H1 (cell line): ENCODE measurements at regions not wholly inside any gene's neighbourhood (a gene's known extent, or its start where the extent isn't known, plus 50 kb on each side); places are given as distances from the start of the nearest gene placed in this dataset.

Experiments
- CTCF ChIA-PET: fragments of 300-600 bp; sonication (Branson Sonifier 250); formaldehyde crosslinking; loops from one replicate; lab custom pipeline; 2021; ENCODE audit not compliant: partially characterized antibody; lab: Charles Lee
- POLR2A ChIA-PET: fragments of 300-600 bp; sonication (Branson Sonifier 250); formaldehyde crosslinking; loops from one replicate; lab custom pipeline; 2021; ENCODE audit warnings: inconsistent platforms; ENCODE audit not compliant: partially characterized antibody; lab: Charles Lee
- DNase-seq, 2 experiments: peaks; one replicate each; pipeline versions ENCODE4 v3.0.0 to v3.0.0-alpha.2; 2010 to 2022; ENCODE audit warnings: low spot score in 2 of 2, low read depth in 1 of 2, mixed read lengths in 1 of 2
- FAIRE-seq: peaks from 2 replicates; lab custom pipeline; 2011; peaks lifted over from hg19 to GRCh38; lab: Jason Lieb, UNC
- H2AFZ ChIP-seq: 2 replicates; pipeline ENCODE4 v1.8.1; 2012; ENCODE audit warnings: low read length, inconsistent platforms
- H2AK5ac ChIP-seq: 2 replicates; pipeline ENCODE4 v1.6.1; 2013; ENCODE audit warnings: low read depth, low read length
- H2BK120ac ChIP-seq: replicated peaks from 2 replicates; pipeline ENCODE3; 2013; ENCODE audit warnings: low read depth, low read length, inconsistent platforms
- H2BK12ac ChIP-seq: 2 replicates; pipeline ENCODE4 v1.6.1; 2013; ENCODE audit warnings: low read depth, low read length
- H2BK15ac ChIP-seq: 2 replicates; pipeline ENCODE4 v1.6.1; 2013; ENCODE audit warnings: low read length
- H2BK20ac ChIP-seq: 2 replicates; pipeline ENCODE4 v1.6.1; 2013; ENCODE audit warnings: low read length
- H2BK5ac ChIP-seq: 2 replicates; pipeline ENCODE4 v1.6.1; 2013; ENCODE audit warnings: low read depth, low read length
- H3K14ac ChIP-seq: 2 replicates; pipeline ENCODE4 v1.6.1; 2013; ENCODE audit warnings: inconsistent platforms; ENCODE audit not compliant: insufficient read length
- H3K18ac ChIP-seq: 2 replicates; pipeline ENCODE4 v1.6.1; 2013; ENCODE audit warnings: low read length; ENCODE audit errors: extremely low read depth
- H3K23ac ChIP-seq: 2 replicates; pipeline ENCODE4 v1.6.1; 2013; ENCODE audit warnings: inconsistent platforms; ENCODE audit not compliant: insufficient read length
- H3K23me2 ChIP-seq: 2 replicates; pipeline ENCODE4 v1.6.1; 2013; ENCODE audit warnings: low read depth, low read length
- H3K27ac ChIP-seq: 2 replicates; pipeline ENCODE4 v1.6.1; 2011; ENCODE audit warnings: low read depth, low read length, inconsistent platforms
- H3K27me3 ChIP-seq, 4 experiments: replicated peaks in 1 of 4; 1 replicate in 1 of 4; 2 replicates in 3 of 4; pipeline versions ENCODE4 v1.6.1 to v1.8.1; 2011 to 2013; ENCODE audit warnings: low read length in 3 of 4, mild to moderate bottlenecking in 3 of 4, inconsistent platforms in 2 of 4, mixed read lengths in 2 of 4, moderate library complexity in 1 of 4; ENCODE audit not compliant: control insufficient read depth in 3 of 4, insufficient read depth in 3 of 4; ENCODE audit errors: extremely low read depth in 1 of 4
- H3K36me3 ChIP-seq, 4 experiments: 2 replicates each; pipeline versions ENCODE4 v1.6.1 to v1.8.1; 2011 to 2013; ENCODE audit warnings: mild to moderate bottlenecking in 4 of 4, low read length in 3 of 4, moderate library complexity in 2 of 4, control low read depth in 1 of 4, inconsistent platforms in 1 of 4; ENCODE audit not compliant: insufficient read depth in 4 of 4, control insufficient read depth in 2 of 4
- H3K4ac ChIP-seq: replicated peaks from 2 replicates; pipeline ENCODE3; 2013; ENCODE audit warnings: low read length, low read depth, mixed read lengths, inconsistent platforms; ENCODE audit not compliant: insufficient read length
- H3K4me1 ChIP-seq, 4 experiments: replicated peaks in 1 of 4; 1 replicate in 1 of 4; 2 replicates in 3 of 4; pipeline versions ENCODE4 v1.6.1 to v1.8.1; 2011 to 2013; ENCODE audit warnings: low read length in 3 of 4, inconsistent platforms in 2 of 4, mixed read lengths in 1 of 4; ENCODE audit not compliant: insufficient read depth in 4 of 4, control insufficient read depth in 3 of 4
- H3K4me2 ChIP-seq, 2 experiments: 2 replicates each; pipeline versions ENCODE4 v1.6.1 to v1.8.1; 2011 to 2013; ENCODE audit warnings: low read depth in 2 of 2, low read length in 2 of 2, control low read depth in 1 of 2, inconsistent platforms in 1 of 2, mild to moderate bottlenecking in 1 of 2; ENCODE audit not compliant: insufficient read depth in 1 of 2
- H3K4me3 ChIP-seq, 4 experiments: fragments of 200-600, 300-600 bp in 1 of 4; sonication (generic), shearing (Covaris generic), sonication (Bioruptor Twin) in 1 of 4; 2 replicates each; pipeline versions ENCODE4 v1.5.1 to v1.8.1; 2011 to 2016; ENCODE audit warnings: low read length in 4 of 4, low read depth in 3 of 4, control low read depth in 2 of 4, inconsistent platforms in 2 of 4, mild to moderate bottlenecking in 2 of 4, mixed read lengths in 1 of 4, moderate library complexity in 1 of 4; ENCODE audit not compliant: insufficient read depth in 2 of 4; ENCODE audit errors: extremely low read depth in 1 of 4
- H3K56ac ChIP-seq: replicated peaks from 2 replicates; pipeline ENCODE3; 2013; ENCODE audit warnings: low read depth, mild to moderate bottlenecking, mixed read lengths, low read length, inconsistent platforms; ENCODE audit not compliant: insufficient read length
- H3K79me1 ChIP-seq: 2 replicates; pipeline ENCODE4 v1.6.1; 2013; ENCODE audit warnings: low read depth, low read length, control low read depth
- H3K79me2 ChIP-seq, 2 experiments: 2 replicates each; pipeline versions ENCODE4 v1.6.1 to v1.8.1; 2012 to 2013; ENCODE audit warnings: low read length in 2 of 2, mild to moderate bottlenecking in 2 of 2, inconsistent platforms in 1 of 2; ENCODE audit not compliant: insufficient read depth in 2 of 2, control insufficient read depth in 1 of 2
- H3K9ac ChIP-seq, 4 experiments: replicated peaks in 1 of 4; 1 replicate in 1 of 4; 2 replicates in 3 of 4; pipeline versions ENCODE4 v1.6.1 to v1.8.1; 2011 to 2013; ENCODE audit warnings: low read depth in 3 of 4, low read length in 3 of 4, control low read depth in 2 of 4, mild to moderate bottlenecking in 2 of 4, moderate library complexity in 2 of 4, inconsistent platforms in 1 of 4; ENCODE audit errors: extremely low read depth in 1 of 4
- H3K9me3 ChIP-seq, 2 experiments: 2 replicates each; pipeline versions ENCODE4 v1.6.1 to v1.8.1; 2012 to 2013; ENCODE audit warnings: mild to moderate bottlenecking in 2 of 2, moderate library complexity in 2 of 2, control low read depth in 1 of 2, inconsistent platforms in 1 of 2, low read depth in 1 of 2, low read length in 1 of 2, mixed read lengths in 1 of 2; ENCODE audit not compliant: insufficient read depth in 2 of 2
- H4K20me1 ChIP-seq, 2 experiments: replicated peaks in 1 of 2; 2 replicates each; pipeline versions ENCODE3 to v1.8.1; 2011 to 2013; ENCODE audit warnings: inconsistent platforms in 2 of 2, low read length in 2 of 2, mild to moderate bottlenecking in 1 of 2; ENCODE audit not compliant: insufficient read depth in 2 of 2, control insufficient read depth in 1 of 2
- H4K5ac ChIP-seq: 2 replicates; pipeline ENCODE4 v1.6.1; 2013; ENCODE audit warnings: low read length, low read depth, mixed read lengths, inconsistent platforms; ENCODE audit not compliant: insufficient read length
- H4K8ac ChIP-seq: 2 replicates; pipeline ENCODE4 v1.8.0; 2013; ENCODE audit warnings: mild to moderate bottlenecking, moderate library complexity, low read length, inconsistent platforms; ENCODE audit not compliant: insufficient read depth; ENCODE audit errors: extremely low read depth
- H4K91ac ChIP-seq: replicated peaks from 2 replicates; pipeline ENCODE3; 2013; ENCODE audit warnings: low read length, mixed read lengths, inconsistent platforms; ENCODE audit not compliant: insufficient read length
- KDM5A ChIP-seq: fragments of 200-600 bp; IDR thresholded peaks from 2 replicates; pipeline ENCODE4 v1.7.1; 2012; ENCODE audit warnings: mild to moderate bottlenecking, low read length, inconsistent platforms, mixed read lengths
- WGBS, 2 experiments: shearing (Covaris generic) in 1 of 2; methylation state at CpG; one replicate each; pipeline versions ENCODE4 v1.1.6 to v1.1.7; 2013 to 2015; ENCODE audit warnings: low lambda C conversion rate in 2 of 2, mixed read lengths in 2 of 2, inconsistent platforms in 1 of 2, low coverage in 1 of 2, missing lambda C conversion rate in 1 of 2; ENCODE audit not compliant: insufficient replicate concordance in 2 of 2, insufficient coverage in 1 of 2, insufficient read length in 1 of 2; ENCODE audit errors: extremely low coverage in 1 of 2, missing lambda C conversion rate in 1 of 2; 5-methylcytosine and 5-hydroxymethylcytosine counted together

GRCh38 chr1:5743435-5744095, 248.7 kb downstream of the NPHP4 start:
- FAIRE-seq (no peak), DNase-seq (peak in 1 of 2 experiments; percentile 33)
- Histone ChIP-seq H3K4me1 (peaks cover 4 to 13% (median 10%) of the 10 kb centered on the region in 4 experiments), H3K27me3 (no peaks in the 10 kb centered on the region), H3K23me2 (peaks cover 2% of the 10 kb centered on the region), H2AK5ac (no peak overlapping the region), H2BK20ac (no peak overlapping the region), H3K9me3 (peaks cover 2 to 6% of the 10 kb centered on the region in 2 experiments; a peak in 2 of 4 replicates), H2BK12ac (no peak overlapping the region), H3K79me2 (no peaks in the 10 kb centered on the region), H3K23ac (no peak overlapping the region), H4K8ac (no peak overlapping the region), H3K18ac (no peak overlapping the region), H3K4me3 (no peak overlapping the region), H2BK5ac (no peak overlapping the region), H4K20me1 (no peaks in the 10 kb centered on the region), H3K36me3 (no peaks in the 10 kb centered on the region), H4K91ac (no peak overlapping the region), H3K56ac (no peak overlapping the region), H3K14ac (no peak overlapping the region), H2AFZ (no peak overlapping the region), H3K9ac (no peak overlapping the region), H3K4me2 (no peak overlapping the region), H4K5ac (no peak overlapping the region), H3K79me1 (no peaks in the 10 kb centered on the region), H2BK120ac (no peak overlapping the region), H2BK15ac (no peak overlapping the region), H3K4ac (no peak overlapping the region), H3K27ac (no peak overlapping the region)
- WGBS, 2 experiments: 92% methylated on average over 11 of the region's 13 CpGs; no CpG with 5 or more reads in 1 of the 2 experiments
- CTCF ChIA-PET: interaction anchor here (0.6 to 4.2 kb wide), 12 partner anchors 9 to 251 kb away, joined by 3 to 47 read pairs (median 5); no protein-coding TSS in a partner anchor
- POLR2A ChIA-PET: no interaction called here
- no peak for TF ChIP-seq KDM5A
